B cell (primary cell): ENCODE measurements at regions not wholly inside any gene's neighbourhood (a gene's known extent, or its start where the extent isn't known, plus 50 kb on each side); places are given as distances from the start of the nearest gene placed in this dataset.

Source experiments
- ATAC-seq: fragments of 200-7000 bp; cut with Tn5 transposase; one replicate; pipeline ENCODE4 v1.10.0; 2021; ENCODE audit warnings: low read depth, mild to moderate bottlenecking, moderate number of reproducible peaks, moderate library complexity
- CTCF ChIA-PET: fragments of 350-600 bp; sonication (Branson Sonifier 250); formaldehyde crosslinking; loops from one replicate; lab custom pipeline; 2021; ENCODE audit warnings: antibody characterized with exemption, inconsistent platforms; lab: Charles Lee
- POLR2A ChIA-PET: fragments of 350-600 bp; sonication (Branson Sonifier 250); formaldehyde crosslinking; loops from one replicate; lab custom pipeline; 2021; ENCODE audit warnings: antibody characterized with exemption; lab: Charles Lee
- DNase-seq: peaks from one replicate; pipeline ENCODE4 v3.0.0; 2013
- H2AFZ ChIP-seq: 2 replicates; pipeline ENCODE4 v1.6.1; 2012; ENCODE audit warnings: mild to moderate bottlenecking, low read depth, low read length; ENCODE audit not compliant: insufficient read depth, poor library complexity, severe bottlenecking
- H3K27ac ChIP-seq, 2 donors: 1 replicate in 1 of 2; 2 replicates in 1 of 2; pipeline ENCODE4 v1.5.1; 2012 to 2013; ENCODE audit warnings: low read length in 2 of 2, mild to moderate bottlenecking in 2 of 2, moderate library complexity in 1 of 2
- H3K27me3 ChIP-seq, 4 experiments: fragments of 200-600 bp in 1 of 4; sonication (generic) in 1 of 4; replicated peaks in 1 of 4; 1 replicate in 2 of 4; 2 replicates in 2 of 4; pipeline versions ENCODE4 v1.6.1 to v1.7.0; 2013 to 2016; ENCODE audit warnings: low read length in 3 of 4, mild to moderate bottlenecking in 2 of 4, mixed read lengths in 1 of 4, moderate library complexity in 1 of 4; ENCODE audit not compliant: insufficient read depth in 4 of 4, control insufficient read depth in 3 of 4; ENCODE audit errors: control extremely low read depth in 1 of 4
- H3K36me3 ChIP-seq, 2 experiments: replicated peaks in 1 of 2; 1 replicate in 1 of 2; 2 replicates in 1 of 2; pipeline versions ENCODE4 v1.6.1 to v1.7.1; 2013; ENCODE audit warnings: low read length in 1 of 2; ENCODE audit not compliant: insufficient read depth in 2 of 2, control insufficient read depth in 1 of 2; ENCODE audit errors: control extremely low read depth in 1 of 2, extremely low read depth in 1 of 2
- H3K4me1 ChIP-seq, 2 donors: fragments of 200-600 bp in 1 of 2; sonication (generic) in 1 of 2; 1 replicate in 1 of 2; 2 replicates in 1 of 2; pipeline versions ENCODE4 v1.5.1 to v1.6.1; 2013 to 2017; ENCODE audit warnings: low read length in 2 of 2; ENCODE audit not compliant: control insufficient read depth in 2 of 2, insufficient read depth in 2 of 2
- H3K4me2 ChIP-seq: replicated peaks from 2 replicates; pipeline ENCODE3; 2012; ENCODE audit warnings: mild to moderate bottlenecking, low read depth, low read length; ENCODE audit not compliant: poor library complexity, severe bottlenecking
- H3K4me3 ChIP-seq, 5 experiments: fragments of 200-600 bp in 1 of 5; sonication (generic) in 1 of 5; 1 replicate in 3 of 5; 2 replicates in 2 of 5; pipeline versions ENCODE4 v1.5.1 to v1.7.0; 2011 to 2016; ENCODE audit warnings: low read length in 4 of 5, mild to moderate bottlenecking in 4 of 5, low read depth in 2 of 5, control low read depth in 1 of 5, moderate library complexity in 1 of 5; ENCODE audit not compliant: insufficient read depth in 1 of 5; ENCODE audit errors: control extremely low read depth in 1 of 5, extremely low read depth in 1 of 5
- H3K79me2 ChIP-seq: fragments of 200-600 bp; sonication (generic); one replicate; pipeline ENCODE4 v1.6.0; 2016; ENCODE audit warnings: low read length; ENCODE audit not compliant: control insufficient read depth, insufficient read depth
- H3K9ac ChIP-seq: fragments of 200-600 bp; sonication (generic); 2 replicates; pipeline ENCODE4 v1.6.1; 2017; ENCODE audit warnings: mild to moderate bottlenecking, low read length, moderate library complexity
- H3K9me3 ChIP-seq, 3 donors: one replicate each; pipeline versions ENCODE4 v1.6.1 to v1.7.1; 2013; ENCODE audit warnings: low read length in 2 of 3; ENCODE audit not compliant: control insufficient read depth in 2 of 3, insufficient read depth in 1 of 3; ENCODE audit errors: control extremely low read depth in 1 of 3
- H4K20me1 ChIP-seq: 2 replicates; pipeline ENCODE4 v1.6.0; 2012; ENCODE audit warnings: mild to moderate bottlenecking, low read length; ENCODE audit not compliant: insufficient read depth, control insufficient read depth, poor library complexity, severe bottlenecking
- H3K27ac Mint-ChIP-seq: one replicate; pipeline ENCODE4 v1.8.0; 2021; ENCODE audit warnings: mixed read lengths
- H3K27me3 Mint-ChIP-seq: one replicate; pipeline ENCODE4 v1.8.0; 2021; ENCODE audit warnings: mixed read lengths
- H3K4me1 Mint-ChIP-seq: one replicate; pipeline ENCODE4 v1.8.0; 2021; ENCODE audit warnings: mixed read lengths
- H3K4me3 Mint-ChIP-seq: one replicate; pipeline ENCODE4 v1.8.0; 2021; ENCODE audit warnings: mixed read lengths
- H3K9me3 Mint-ChIP-seq: one replicate; pipeline ENCODE4 v1.8.0; 2022; ENCODE audit warnings: mixed read lengths; ENCODE audit not compliant: insufficient read depth
- CTCF ChIP-seq: fragments of 200-600 bp; IDR thresholded peaks from one replicate; pipeline ENCODE4 v1.8.0; 2022; ENCODE audit warnings: antibody characterized with exemption, mild to moderate bottlenecking
- EZH2 ChIP-seq: IDR thresholded peaks from 2 replicates; pipeline ENCODE4 v1.6.1; 2012; ENCODE audit warnings: borderline replicate concordance, low read depth, mild to moderate bottlenecking, moderate library complexity, low read length; ENCODE audit not compliant: insufficient read depth, poor library complexity, severe bottlenecking
- WGBS: methylation state at CpG from one replicate; pipeline ENCODE4 v1.1.5; 2013; ENCODE audit warnings: missing lambda C conversion rate; ENCODE audit not compliant: insufficient coverage; 5-methylcytosine and 5-hydroxymethylcytosine counted together
- intact Hi-C: fragments of 100-400 bp; cut with micrococcal nuclease; formaldehyde crosslinking; loops from one replicate; pipeline ENCODE4 v1.10.0; 2022

GRCh38 chr14:84655014-84655413, 874.9 kb upstream of the FLRT2 start:
- Histone ChIP-seq H3K4me1 (no peaks in the 10 kb centered on the region), H3K79me2 (no peaks in the 10 kb centered on the region), H3K27ac (no peak overlapping the region), H2AFZ (no peak overlapping the region), H3K9ac (no peak overlapping the region), H4K20me1 (no peaks in the 10 kb centered on the region), H3K36me3 (no peaks in the 10 kb centered on the region), H3K4me3 (no peak overlapping the region), H3K9me3 (peaks cover 0 to 10% (median 3%) of the 10 kb centered on the region in 3 donors), H3K27me3 (no peaks in the 10 kb centered on the region), H3K4me2 (no peak overlapping the region)
- H3K27me3 Mint-ChIP-seq, result no peaks in the 10 kb centered on the region
- intact Hi-C loops, result no loop called here
- ATAC-seq, result no peak
- no peak overlapping the region for H3K27ac Mint-ChIP-seq
- ChIA-PET CTCF (no interaction called here), POLR2A (no interaction called here)
- TF ChIP-seq EZH2, result no peak
- TF ChIP-seq CTCF, result no peak
- no peaks in the 10 kb centered on the region for H3K4me1 Mint-ChIP-seq
- peaks cover 11% of the 10 kb centered on the region for H3K9me3 Mint-ChIP-seq
- DNase-seq, result no peak
- WGBS, result 90% methylated on average over 6 of the region's 7 CpGs
- H3K4me3 Mint-ChIP-seq, result no peak overlapping the region

GRCh38 chr14:84657911-84658310, 872.0 kb upstream of the FLRT2 start:
- no peak overlapping the region for H3K4me2 ChIP-seq
- CTCF ChIA-PET, result no interaction called here

More at GRCh38 chr14:84657911-84658310, 872.0 kb upstream of the FLRT2 start:
- no peaks in the 10 kb centered on the region for H3K4me1 ChIP-seq
- no peaks in the 10 kb centered on the region for H3K79me2 ChIP-seq
- no peak overlapping the region for H3K9ac ChIP-seq
- Mint-ChIP-seq H3K27me3 (no peaks in the 10 kb centered on the region), H3K27ac (no peak overlapping the region), H3K9me3 (peaks cover 14% of the 10 kb centered on the region), H3K4me1 (no peaks in the 10 kb centered on the region), H3K4me3 (no peak overlapping the region)
- H2AFZ ChIP-seq, result no peak overlapping the region
- no peak overlapping the region for H3K4me3 ChIP-seq
- TF ChIP-seq CTCF, result no peak
- WGBS, result 80% methylated on average over 1 of the region's 1 CpG
- peaks cover 0 to 10% (median 3%) of the 10 kb centered on the region in 3 donors for H3K9me3 ChIP-seq
- intact Hi-C loops, result no loop called here
- no peaks in the 10 kb centered on the region for H3K27me3 ChIP-seq
- H3K36me3 ChIP-seq, result no peaks in the 10 kb centered on the region
- no peak overlapping the region for H3K27ac ChIP-seq
- H4K20me1 ChIP-seq, result no peaks in the 10 kb centered on the region
- POLR2A ChIA-PET, result no interaction called here
- no peak for ATAC-seq
- no peak for DNase-seq
